ENCODE measurements at regions not wholly inside any gene's neighbourhood (a gene's known extent, or its start where the extent isn't known, plus 50 kb on each side); places are given as distances from the start of the nearest gene placed in this dataset.

GRCh38 chr2:179349670-179350303, 85.2 kb upstream of the SESTD1 start:
- Histone ChIP-seq H3K27ac (ENCODE audit: insufficient read depth, low read depth, low read length) (no peak overlapping the region), H3K79me2 (ENCODE audit: control insufficient read depth, insufficient read depth, low read length) (no peaks in the 10 kb centered on the region), H3K9me1 (replicated peaks; ENCODE audit: control insufficient read depth, extremely low read depth, insufficient read depth, low read length) (no peaks in the 10 kb centered on the region), H3K4me1 (ENCODE audit: control insufficient read depth, extremely low read depth, insufficient read depth, low read length) (no peaks in the 10 kb centered on the region), H3K4me2 (ENCODE audit: insufficient read depth, low read length) (no peak overlapping the region), H3K9me3 (replicated peaks; ENCODE audit: control insufficient read depth, insufficient read depth, low read length) (no peaks in the 10 kb centered on the region), H2AFZ (ENCODE audit: low read depth, low read length) (no peak overlapping the region), H3K4me3 (replicated peaks in 1 of 3; ENCODE audit: insufficient read depth in 1 of 3, low read depth in 1 of 3, low read length in 3 of 3) (no peak overlapping the region), H4K20me1 (replicated peaks; ENCODE audit: control insufficient read depth, extremely low read depth, insufficient read depth, low read length) (no peaks in the 10 kb centered on the region), H3K36me3 (ENCODE audit: control insufficient read depth in 2 of 2, extremely low read depth in 1 of 2, insufficient read depth in 2 of 2, low read length in 2 of 2) (no peaks in the 10 kb centered on the region), H3K9ac (replicated peaks; ENCODE audit: extremely low read depth, insufficient read depth, low read length) (no peak overlapping the region), H3K27me3 (ENCODE audit: control insufficient read depth in 2 of 2, insufficient read depth in 2 of 2, low read length in 2 of 2) (peaks cover 0 to 2% of the 10 kb centered on the region in 2 experiments)
- BruUV-seq (replicated peaks) = no TSS peak
- dilution Hi-C loops (cut with MboI; ENCODE audit: extremely low pct_ligation_motif_present, low sequenced_read_pairs) (no loop called here), intact Hi-C loops (cut with micrococcal nuclease) (no loop called here)
- ChIA-PET CTCF (no interaction called here), POLR2A (no interaction called here)
- FAIRE-seq = no peak
- TF ChIP-seq GATA2 (IDR thresholded peaks at IDR 0.05; ENCODE audit: insufficient read depth, insufficient read length, low read depth, low read length) (no peak), MAX (IDR thresholded peaks at IDR 0.05; ENCODE audit: insufficient read depth, insufficient read length) (no peak), POLR2A (IDR thresholded peaks at IDR 0.05; ENCODE audit: low read depth, low read length) (no peak), CTCF (IDR thresholded peaks at IDR 0.05; ENCODE audit: extremely low read depth in 1 of 2, insufficient read depth in 1 of 2, low read depth in 1 of 2, low read length in 2 of 2) (no peak), FOS (IDR thresholded peaks at IDR 0.05; ENCODE audit: borderline replicate concordance, insufficient read depth, low read length) (no peak)
- DNase-seq (ENCODE audit: low read depth, low spot score) = no peak

- CTCF ChIA-PET = no interaction called here
- H4K20me1 ChIP-seq (replicated peaks; ENCODE audit: control insufficient read depth, extremely low read depth, insufficient read depth, low read length) = no peaks in the 10 kb centered on the region
- H3K9ac ChIP-seq (replicated peaks; ENCODE audit: extremely low read depth, insufficient read depth, low read length) = no peak overlapping the region
- no peak overlapping the region for H3K4me2 ChIP-seq (ENCODE audit: insufficient read depth, low read length)
- POLR2A ChIA-PET = no interaction called here
- H3K27me3 ChIP-seq (ENCODE audit: control insufficient read depth in 2 of 2, insufficient read depth in 2 of 2, low read length in 2 of 2) = peaks cover 0 to 2% of the 10 kb centered on the region in 2 experiments
- H3K27ac ChIP-seq (ENCODE audit: insufficient read depth, low read depth, low read length) = no peak overlapping the region
- no peak overlapping the region for H3K4me3 ChIP-seq (replicated peaks in 1 of 3; ENCODE audit: insufficient read depth in 1 of 3, low read depth in 1 of 3, low read length in 3 of 3)
- no peaks in the 10 kb centered on the region for H3K36me3 ChIP-seq (ENCODE audit: control insufficient read depth in 2 of 2, extremely low read depth in 1 of 2, insufficient read depth in 2 of 2, low read length in 2 of 2)
- TF ChIP-seq MYC (IDR thresholded peaks at IDR 0.05; ENCODE audit: low read depth, low read length) (no peak), MAX (IDR thresholded peaks at IDR 0.05; ENCODE audit: insufficient read depth, insufficient read length) (no peak), CTCF (IDR thresholded peaks at IDR 0.05; ENCODE audit: extremely low read depth in 1 of 2, insufficient read depth in 1 of 2, low read depth in 1 of 2, low read length in 2 of 2) (no peak), POLR2A (IDR thresholded peaks at IDR 0.05; ENCODE audit: low read depth, low read length) (no peak), FOS (IDR thresholded peaks at IDR 0.05; ENCODE audit: borderline replicate concordance, insufficient read depth, low read length) (no peak), EZH2 (IDR thresholded peaks at IDR 0.05; ENCODE audit: borderline replicate concordance, low read depth, low read length, severe bottlenecking) (no peak), GATA2 (IDR thresholded peaks at IDR 0.05; ENCODE audit: insufficient read depth, insufficient read length, low read depth, low read length) (no peak), JUN (IDR thresholded peaks at IDR 0.05; ENCODE audit: borderline replicate concordance, insufficient read depth, insufficient read length, low read depth) (no peak), POLR2AphosphoS5 (IDR thresholded peaks at IDR 0.05; ENCODE audit: insufficient read depth, low read depth, low read length) (no peak)
- H3K9me3 ChIP-seq (replicated peaks; ENCODE audit: control insufficient read depth, insufficient read depth, low read length) = no peaks in the 10 kb centered on the region
- BruUV-seq (replicated peaks) = no TSS peak
- H3K79me2 ChIP-seq (ENCODE audit: control insufficient read depth, insufficient read depth, low read length) = no peaks in the 10 kb centered on the region
- intact Hi-C loops (cut with micrococcal nuclease) (no loop called here), dilution Hi-C loops (cut with MboI; ENCODE audit: extremely low pct_ligation_motif_present, low sequenced_read_pairs) (no loop called here)
- FAIRE-seq (peak; percentile 8), DNase-seq (ENCODE audit: low read depth, low spot score) (no peak)
- H2AFZ ChIP-seq (ENCODE audit: low read depth, low read length) = no peak overlapping the region
- H3K9me1 ChIP-seq (replicated peaks; ENCODE audit: control insufficient read depth, extremely low read depth, insufficient read depth, low read length) = no peaks in the 10 kb centered on the region
- no peaks in the 10 kb centered on the region for H3K4me1 ChIP-seq (ENCODE audit: control insufficient read depth, extremely low read depth, insufficient read depth, low read length)
Observed at GRCh38 chr2:179348906-179349305, 84.3 kb upstream of the SESTD1 start.
